ENCODE measurements at regions not wholly inside any gene's neighbourhood (a gene's known extent, or its start where the extent isn't known, plus 50 kb on each side); places are given as distances from the start of the nearest gene placed in this dataset.
"Not testable (repeated sequence)": the region's sequence is repeated elsewhere in the genome, so short reads cannot be mapped to it uniquely, and the experiment has no call there.

- H3K27ac Mint-ChIP-seq, POLR2A ChIA-PET: not testable (repeated sequence)
Observed at GRCh38 chr3:107470496-107470895, 52.3 kb upstream of the BBX start.

More at GRCh38 chr3:107470496-107470895, 52.3 kb upstream of the BBX start:
- CTCF ChIA-PET; H3K4me3 Mint-ChIP-seq; intact Hi-C loops (cut with DNase I, micrococcal nuclease); H3K4me1 Mint-ChIP-seq; H3K9me3 Mint-ChIP-seq (ENCODE audit: low read depth); H3K36me3 Mint-ChIP-seq (ENCODE audit: low read depth); ATAC-seq; DNase-seq: not testable (repeated sequence)
- peaks cover 17% of the 10 kb centered on the region for H3K27me3 Mint-ChIP-seq
